Thyroid gland (tissue), 4 donors: ENCODE measurements at regions not wholly inside any gene's neighbourhood (a gene's known extent, or its start where the extent isn't known, plus 50 kb on each side); places are given as distances from the start of the nearest gene placed in this dataset.

Experiments used
- CTCF ChIP-seq, 6 experiments: fragments of 200-600 bp in 3 of 6; fragments of 450-650 bp in 3 of 6; sonication (generic) in 3 of 6; IDR thresholded peaks; one replicate each; pipeline ENCODE4 v1.5.1; 2016 to 2019; ENCODE audit warnings: antibody characterized with exemption in 6 of 6, mild to moderate bottlenecking in 2 of 6, inconsistent platforms in 1 of 6, moderate library complexity in 1 of 6
- POLR2A ChIP-seq, 2 donors: fragments of 450-650 bp; IDR thresholded peaks; one replicate each; pipeline ENCODE4 v1.6.1; 2017; ENCODE audit warnings: antibody characterized with exemption in 2 of 2, mild to moderate bottlenecking in 2 of 2, moderate library complexity in 1 of 2

GRCh38 chr3:11914651-11915050 lies 68.0 kb upstream of the TAMM41 start:
- no peak for TF ChIP-seq CTCF (IDR thresholded peaks at IDR 0.05)
- no peak for TF ChIP-seq POLR2A (IDR thresholded peaks at IDR 0.05)
